GM19238 (cell line): ENCODE measurements at regions not wholly inside any gene's neighbourhood (a gene's known extent, or its start where the extent isn't known, plus 50 kb on each side); places are given as distances from the start of the nearest gene placed in this dataset.

Experiments
- DNase-seq: peaks from one replicate; pipeline ENCODE4 v3.0.0; 2011; ENCODE audit warnings: low spot score; ENCODE audit not compliant: insufficient read length

GRCh38 chr1:36609241-36610027 lies 126.7 kb upstream of the CSF3R start:
- peak; percentile 72 for DNase-seq

GRCh38 chr1:36608272-36608671 lies 125.6 kb upstream of the CSF3R start:
- no peak for DNase-seq

GRCh38 chr1:36607263-36607651 lies 124.5 kb upstream of the CSF3R start:
- no peak for DNase-seq

DNA sequence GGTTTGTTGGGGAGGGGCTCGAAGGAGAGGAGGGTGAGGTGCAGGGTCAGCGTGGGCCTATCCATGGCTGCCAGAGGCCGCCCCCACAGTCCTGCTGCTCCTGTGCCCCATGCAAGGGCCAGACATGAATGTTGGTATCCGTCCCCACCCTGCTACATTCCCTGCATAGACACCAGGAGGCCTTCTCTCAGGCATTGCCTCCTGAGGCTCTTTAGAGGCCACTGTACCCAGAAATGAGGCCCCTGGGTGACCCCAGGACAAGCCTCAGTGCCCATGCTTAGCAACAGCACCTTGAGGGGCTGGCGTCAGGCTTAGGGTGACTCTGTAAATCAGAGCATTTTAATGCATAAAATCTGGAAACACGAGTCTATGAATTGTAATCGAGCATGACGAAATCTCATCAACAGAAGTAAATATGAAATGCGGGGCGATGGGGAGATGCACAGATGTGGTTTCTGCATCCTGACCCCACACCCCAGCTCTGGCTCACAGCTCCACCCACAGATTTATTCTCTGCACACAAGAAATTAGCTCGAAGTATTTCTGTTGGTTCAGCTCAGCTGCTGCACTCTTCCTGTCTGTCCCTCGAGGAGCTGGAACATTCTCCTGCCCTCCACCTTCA lies 124.0 kb upstream of the CSF3R start:
- no peak for DNase-seq

- DNase-seq = no peak
These were observed 123.4 kb upstream of the CSF3R start for GRCh38 chr1:36605942-36606640.

- DNase-seq = no peak
These were observed 120.7 kb upstream of the CSF3R start for GRCh38 chr1:36603461-36603860.

GRCh38 chr1:36602184-36602583 lies 119.5 kb upstream of the CSF3R start:
- DNase-seq = no peak

GRCh38 chr1:36599828-36600227 lies 117.1 kb upstream of the CSF3R start:
- no peak for DNase-seq

DNA sequence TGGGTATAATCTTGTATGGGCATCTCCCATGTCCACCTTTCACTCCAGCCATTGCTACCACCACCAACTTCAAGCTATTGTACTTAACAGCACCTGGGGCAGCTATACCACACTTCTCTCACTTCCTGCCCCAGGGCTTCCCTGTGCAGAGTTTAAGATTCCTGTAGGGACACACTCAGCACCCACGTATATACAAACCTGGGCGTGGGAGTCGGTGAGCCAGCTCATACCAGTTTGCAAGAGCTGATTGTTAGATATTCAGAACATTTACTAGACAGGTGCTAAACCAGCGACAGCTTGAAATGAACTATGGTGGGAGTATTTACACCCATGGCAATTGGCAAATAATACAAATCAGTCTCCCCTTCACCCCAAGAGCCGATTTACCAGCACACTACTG lies 114.8 kb upstream of the CSF3R start:
- DNase-seq = no peak

- no peak for DNase-seq
These were observed 113.2 kb upstream of the CSF3R start for GRCh38 chr1:36595921-36596320.

GRCh38 chr1:36595349-36595748 lies 112.6 kb upstream of the CSF3R start:
- DNase-seq = no peak

DNA sequence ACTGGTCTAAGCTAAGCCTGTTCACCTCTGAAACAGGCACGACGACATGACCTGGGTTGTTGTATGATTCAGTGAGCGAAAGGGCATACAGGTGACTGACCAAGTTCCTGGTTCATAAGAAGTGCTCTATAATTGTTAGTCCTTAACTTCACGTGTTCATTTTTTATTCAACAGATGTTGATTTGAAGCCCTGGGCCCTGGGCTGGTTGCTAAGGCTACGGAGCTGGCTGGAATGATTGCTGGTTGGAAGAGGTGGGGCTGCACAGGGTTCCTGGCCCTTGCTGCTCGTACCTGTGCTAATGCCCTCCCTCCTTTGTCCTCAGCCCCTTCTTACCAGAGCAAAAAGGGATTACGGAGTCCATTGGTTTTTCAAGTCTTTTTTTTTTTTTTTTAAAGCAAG lies 111.3 kb upstream of the CSF3R start:
- no peak for DNase-seq

DNA sequence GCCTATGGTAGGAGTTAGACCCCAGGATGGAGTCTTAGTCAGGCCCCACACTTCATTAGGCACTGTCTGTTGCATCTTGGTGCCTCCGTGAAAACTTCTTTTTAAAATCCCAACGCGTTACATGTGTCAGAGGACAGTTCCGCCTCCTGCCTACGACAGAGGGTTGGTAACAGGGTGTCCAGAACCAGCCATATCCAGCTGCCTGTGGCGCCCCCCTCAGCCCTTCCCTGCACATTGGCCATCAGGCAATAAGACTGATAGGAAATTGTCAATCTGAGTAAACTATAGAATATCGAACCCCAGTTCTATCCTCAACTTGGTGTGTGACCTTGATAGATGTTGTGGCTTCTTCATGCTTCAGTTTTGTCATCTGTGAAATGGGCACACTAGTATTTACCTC lies 108.6 kb upstream of the CSF3R start:
- DNase-seq = no peak

- DNase-seq = no peak
These were observed 108.1 kb upstream of the CSF3R start for GRCh38 chr1:36590771-36591170.

DNA sequence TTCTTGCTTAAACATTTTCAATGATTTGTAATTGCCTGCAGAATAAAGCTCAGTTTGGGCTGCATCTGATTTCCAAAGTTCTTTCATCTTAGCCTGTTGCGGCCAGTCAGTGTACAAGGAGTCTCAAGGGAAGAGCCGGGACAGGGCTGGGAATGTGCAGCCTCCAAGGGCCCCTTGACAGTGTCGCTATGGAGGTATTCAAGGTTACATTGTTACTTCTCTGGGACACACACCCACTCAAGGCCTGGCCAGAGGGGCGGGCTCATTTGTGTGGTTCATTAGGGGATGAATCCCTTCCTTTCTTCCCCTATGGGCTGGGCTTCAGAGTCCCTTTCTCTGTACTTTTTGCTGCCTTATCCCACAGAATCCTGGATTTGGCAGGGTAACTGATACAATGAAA lies 107.6 kb upstream of the CSF3R start:
- DNase-seq = no peak

- no peak for DNase-seq
These were observed 106.3 kb upstream of the CSF3R start for GRCh38 chr1:36588972-36589371.

GRCh38 chr1:36585569-36586548 lies 103.1 kb upstream of the CSF3R start:
- DNase-seq = no peak

DNA sequence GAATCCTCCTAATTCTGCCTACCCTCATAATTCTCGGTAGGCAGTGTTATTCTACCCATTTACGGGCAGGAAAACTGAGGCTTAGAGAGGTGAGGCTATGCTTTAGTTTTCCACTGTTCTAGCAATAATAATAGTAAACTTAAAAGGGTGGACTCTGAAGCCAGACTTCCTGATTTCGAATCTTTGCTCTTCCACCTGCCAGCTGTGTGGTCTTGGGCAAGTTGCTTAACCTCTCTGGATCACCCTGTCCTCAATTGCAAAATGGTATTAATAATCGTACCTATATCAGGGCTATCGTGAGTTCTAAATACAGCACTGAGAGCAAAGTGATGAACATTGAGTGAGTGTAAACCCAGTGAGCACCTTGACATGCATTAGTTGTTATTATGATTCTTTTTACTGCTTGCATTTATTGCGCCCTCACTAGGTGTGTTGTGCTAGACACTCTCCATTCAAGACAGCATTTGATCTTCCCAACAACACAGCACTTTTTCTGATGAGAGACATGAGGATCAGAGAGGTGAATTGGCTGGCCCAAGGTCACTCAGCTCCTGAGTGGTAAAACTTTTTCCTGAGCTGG lies 102.3 kb upstream of the CSF3R start:
- no peak for DNase-seq

- no peak for DNase-seq
These were observed 101.5 kb upstream of the CSF3R start for GRCh38 chr1:36583980-36584782.

DNA sequence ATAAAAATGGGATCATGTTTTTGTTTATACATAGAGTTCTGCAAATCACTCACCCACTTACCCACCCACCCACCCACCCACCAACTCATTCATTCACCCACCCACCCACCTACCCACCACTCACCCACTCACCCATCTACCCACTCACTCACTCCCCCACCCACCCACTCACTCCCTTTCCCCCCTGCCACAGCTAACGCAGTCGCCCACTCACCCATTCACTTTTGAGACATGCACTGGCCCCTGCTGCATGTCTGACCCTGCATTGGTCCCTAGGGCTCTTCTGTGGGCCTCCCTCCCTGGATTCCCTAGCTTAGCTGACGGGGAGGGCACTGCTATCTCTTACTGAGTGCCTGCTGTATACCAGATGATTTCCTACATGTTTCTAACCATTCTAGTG lies 100.4 kb upstream of the CSF3R start:
- no peak for DNase-seq
